ENCODE measurements at regions not wholly inside any gene's neighbourhood (a gene's known extent, or its start where the extent isn't known, plus 50 kb on each side); places are given as distances from the start of the nearest gene placed in this dataset.

GRCh38 chr3:88209356-88209755 is 59.6 kb downstream of the C3orf38 start:
- DNase-seq (ENCODE audit: low spot score) (no peak), ATAC-seq (no peak)
- no peaks in the 10 kb centered on the region for H3K36me3 ChIP-seq (ENCODE audit: insufficient read depth)
- Mint-ChIP-seq H3K9me3 (0 out of 3 replicates have a peak, but pooled peaks cover 2% of the 10 kb centered on the region), H3K27ac (no peak overlapping the region), H3K4me1 (peaks cover 3% of the 10 kb centered on the region; the same call in 1 of the 3 replicates), H3K27me3 (ENCODE audit: insufficient read depth, low read depth, poor library complexity) (no peaks in the 10 kb centered on the region), H3K4me3 (no peak overlapping the region), H3K36me3 (ENCODE audit: low read depth) (no peaks in the 10 kb centered on the region)
- H3K27me3 ChIP-seq (ENCODE audit: insufficient read depth), result no peaks in the 10 kb centered on the region
- H3K4me3 ChIP-seq, result no peak overlapping the region
- H3K4me2 ChIP-seq, result no peak overlapping the region
- H3K27ac ChIP-seq (ENCODE audit: low read depth), result no peak overlapping the region
- no peaks in the 10 kb centered on the region for H3K79me2 ChIP-seq (replicated peaks; ENCODE audit: insufficient read depth)
- H4K20me1 ChIP-seq (replicated peaks; ENCODE audit: insufficient read depth), result no peaks in the 10 kb centered on the region
- no peaks in the 10 kb centered on the region for H3F3A ChIP-seq (replicated peaks; ENCODE audit: low read depth)
- H3K4me1 ChIP-seq (ENCODE audit: insufficient read depth), result no peaks in the 10 kb centered on the region
- no peak overlapping the region for H2AFZ ChIP-seq
- H3K9me2 ChIP-seq (ENCODE audit: insufficient read depth), result no peaks in the 10 kb centered on the region
- no peak for TF ChIP-seq EZH2phosphoT487 (IDR thresholded peaks at IDR 0.05; ENCODE audit: unreplicated experiment)
- no peak for TF ChIP-seq EZH2 (IDR thresholded peaks at IDR 0.05; ENCODE audit: low read depth, unreplicated experiment)
- TF ChIP-seq NANOG (IDR thresholded peaks at IDR 0.05; ENCODE audit: borderline replicate concordance), result no peak
- TF ChIP-seq ZNF331 (CRISPR knock-in tag; IDR thresholded peaks at IDR 0.05; ENCODE audit: low read depth), result no peak
- TF ChIP-seq STAT1 (IDR thresholded peaks at IDR 0.05; ENCODE audit: unreplicated experiment), result no peak
- TF ChIP-seq ZNF114 (CRISPR knock-in tag; IDR thresholded peaks at IDR 0.05), result no peak
- no peak for TF ChIP-seq JUNB (IDR thresholded peaks at IDR 0.05; ENCODE audit: unreplicated experiment)
- TF ChIP-seq ETS1 (IDR thresholded peaks at IDR 0.05), result no peak
- TF ChIP-seq CTCF (conservative IDR thresholded peaks at IDR 0.05; ENCODE audit: low read depth in 2 of 2), result no peak
- TF ChIP-seq POLR2AphosphoS5 (IDR thresholded peaks at IDR 0.05; ENCODE audit: low read depth), result no peak
- TF ChIP-seq CREB1 (CRISPR knock-in tag; IDR thresholded peaks at IDR 0.05; ENCODE audit: low read depth), result no peak
- no peak for TF ChIP-seq REST (IDR thresholded peaks at IDR 0.05; ENCODE audit: unreplicated experiment)

Data from GM23338 (cell line).